Endodermal cell (in vitro differentiated cells): ENCODE measurements at regions not wholly inside any gene's neighbourhood (a gene's known extent, or its start where the extent isn't known, plus 50 kb on each side); places are given as distances from the start of the nearest gene placed in this dataset.

Source experiments
- DNase-seq: peaks from one replicate; pipeline ENCODE4 v3.0.0-alpha.2; 2017
- H3K27ac ChIP-seq: 2 replicates; pipeline ENCODE4 v1.5.1; 2013; ENCODE audit warnings: mild to moderate bottlenecking, low read depth, low read length, moderate library complexity
- H3K27me3 ChIP-seq: 2 replicates; pipeline ENCODE4 v1.6.1; 2013; ENCODE audit warnings: mild to moderate bottlenecking, low read length, moderate library complexity; ENCODE audit not compliant: insufficient read depth, control insufficient read depth, poor library complexity, severe bottlenecking
- H3K36me3 ChIP-seq: 2 replicates; pipeline ENCODE4 v1.7.0; 2013; ENCODE audit warnings: mild to moderate bottlenecking, low read length, moderate library complexity; ENCODE audit not compliant: control insufficient read depth, insufficient read depth
- H3K4me1 ChIP-seq: one replicate; pipeline ENCODE4 v1.7.0; 2013; ENCODE audit warnings: low read length; ENCODE audit not compliant: control insufficient read depth, insufficient read depth
- H3K4me3 ChIP-seq: 2 replicates; pipeline ENCODE4 v1.5.1; 2013; ENCODE audit warnings: mild to moderate bottlenecking, low read length, moderate library complexity
- H3K9ac ChIP-seq: 2 replicates; pipeline ENCODE4 v1.6.1; 2013; ENCODE audit warnings: mild to moderate bottlenecking, low read length, moderate library complexity; ENCODE audit not compliant: poor library complexity, severe bottlenecking; ENCODE audit errors: extremely low read depth
- H3K9me3 ChIP-seq: 2 replicates; pipeline ENCODE4 v1.6.1; 2013; ENCODE audit warnings: mild to moderate bottlenecking, low read length, moderate library complexity; ENCODE audit not compliant: control insufficient read depth
- H3K27ac Mint-ChIP-seq: 2 replicates; pipeline ENCODE4 v1.8.0; 2020; ENCODE audit warnings: mixed read lengths
- H3K27me3 Mint-ChIP-seq: 2 replicates; pipeline ENCODE4 v1.8.0; 2021; ENCODE audit warnings: mild to moderate bottlenecking, mixed read lengths; ENCODE audit not compliant: insufficient read depth
- H3K36me3 Mint-ChIP-seq: 2 replicates; pipeline ENCODE4 v1.8.0; 2020; ENCODE audit warnings: low read depth, mixed read lengths
- H3K4me1 Mint-ChIP-seq: 2 replicates; pipeline ENCODE4 v1.8.0; 2020; ENCODE audit warnings: mixed read lengths
- H3K4me3 Mint-ChIP-seq: 2 replicates; pipeline ENCODE4 v1.8.0; 2020; ENCODE audit warnings: mild to moderate bottlenecking, moderate library complexity, mixed read lengths
- H3K9me3 Mint-ChIP-seq: 2 replicates; pipeline ENCODE4 v1.8.0; 2020; ENCODE audit warnings: mild to moderate bottlenecking, mixed read lengths
- WGBS, 2 experiments: methylation state at CpG; one replicate each; pipeline versions ENCODE4 v1.1.5 to v1.1.7; 2013; ENCODE audit warnings: missing lambda C conversion rate in 2 of 2, mixed read lengths in 1 of 2; ENCODE audit not compliant: insufficient coverage in 1 of 2, insufficient read length in 1 of 2; 5-methylcytosine and 5-hydroxymethylcytosine counted together
- TF ChIP-seq, protein P1 (sequence below): fragments of 200-600 bp; sonication (generic); conservative IDR thresholded peaks from 2 replicates; pipeline ENCODE4 v1.5.0; 2021; ENCODE audit warnings: antibody characterized with exemption, mild to moderate bottlenecking

DNA sequence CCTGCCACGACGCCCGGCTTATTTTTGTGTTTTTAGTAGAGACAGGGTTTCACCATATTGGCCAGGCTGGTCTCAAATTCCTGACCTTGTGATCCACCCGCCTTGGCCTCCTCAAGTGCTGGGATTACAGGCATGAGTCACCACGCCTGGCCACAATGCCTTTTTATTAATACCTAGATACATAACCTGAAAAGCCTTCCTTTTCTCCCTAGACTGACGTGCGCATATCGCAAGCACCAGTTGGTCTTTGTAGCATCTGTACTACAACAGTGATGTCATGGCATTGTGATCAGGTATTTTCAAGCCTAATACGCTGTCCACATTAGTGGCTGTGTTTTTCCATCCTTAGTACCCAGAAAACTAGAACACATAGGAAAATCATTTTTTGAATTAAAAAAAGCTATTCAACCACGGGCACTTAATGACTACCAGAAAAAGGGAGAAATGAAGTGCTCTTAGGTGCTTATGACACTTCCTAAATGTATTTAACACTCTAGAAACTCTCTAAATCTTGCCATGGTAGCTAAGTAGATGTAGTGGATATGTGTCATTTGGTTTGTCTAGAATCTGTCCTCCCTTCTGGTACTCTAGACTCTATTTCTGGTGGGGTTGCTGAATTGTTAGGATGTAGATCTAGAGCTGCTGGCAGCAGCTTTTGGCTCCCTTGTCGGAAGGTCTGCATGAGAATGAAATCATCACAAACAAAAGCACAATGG is 707.8 kb downstream of the STIM2 start:
- WGBS, 2 experiments, result 86% methylated on average over 6 to 11 of the region's 11 CpGs
- Histone ChIP-seq H3K27me3 (no peaks in the 10 kb centered on the region), H3K36me3 (no peaks in the 10 kb centered on the region), H3K4me3 (no peak overlapping the region), H3K9me3 (no peaks in the 10 kb centered on the region), H3K4me1 (no peaks in the 10 kb centered on the region), H3K27ac (no peak overlapping the region), H3K9ac (no peak overlapping the region)
- no peaks in the 10 kb centered on the region for H3K9me3 Mint-ChIP-seq
- no peak overlapping the region for H3K4me3 Mint-ChIP-seq
- TF ChIP-seq, protein P1, sequence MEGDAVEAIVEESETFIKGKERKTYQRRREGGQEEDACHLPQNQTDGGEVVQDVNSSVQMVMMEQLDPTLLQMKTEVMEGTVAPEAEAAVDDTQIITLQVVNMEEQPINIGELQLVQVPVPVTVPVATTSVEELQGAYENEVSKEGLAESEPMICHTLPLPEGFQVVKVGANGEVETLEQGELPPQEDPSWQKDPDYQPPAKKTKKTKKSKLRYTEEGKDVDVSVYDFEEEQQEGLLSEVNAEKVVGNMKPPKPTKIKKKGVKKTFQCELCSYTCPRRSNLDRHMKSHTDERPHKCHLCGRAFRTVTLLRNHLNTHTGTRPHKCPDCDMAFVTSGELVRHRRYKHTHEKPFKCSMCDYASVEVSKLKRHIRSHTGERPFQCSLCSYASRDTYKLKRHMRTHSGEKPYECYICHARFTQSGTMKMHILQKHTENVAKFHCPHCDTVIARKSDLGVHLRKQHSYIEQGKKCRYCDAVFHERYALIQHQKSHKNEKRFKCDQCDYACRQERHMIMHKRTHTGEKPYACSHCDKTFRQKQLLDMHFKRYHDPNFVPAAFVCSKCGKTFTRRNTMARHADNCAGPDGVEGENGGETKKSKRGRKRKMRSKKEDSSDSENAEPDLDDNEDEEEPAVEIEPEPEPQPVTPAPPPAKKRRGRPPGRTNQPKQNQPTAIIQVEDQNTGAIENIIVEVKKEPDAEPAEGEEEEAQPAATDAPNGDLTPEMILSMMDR, result no peak
- H3K4me1 Mint-ChIP-seq, result no peaks in the 10 kb centered on the region
- no peak for DNase-seq
- H3K27me3 Mint-ChIP-seq, result no peaks in the 10 kb centered on the region
- no peaks in the 10 kb centered on the region for H3K36me3 Mint-ChIP-seq
- no peak overlapping the region for H3K27ac Mint-ChIP-seq

DNA sequence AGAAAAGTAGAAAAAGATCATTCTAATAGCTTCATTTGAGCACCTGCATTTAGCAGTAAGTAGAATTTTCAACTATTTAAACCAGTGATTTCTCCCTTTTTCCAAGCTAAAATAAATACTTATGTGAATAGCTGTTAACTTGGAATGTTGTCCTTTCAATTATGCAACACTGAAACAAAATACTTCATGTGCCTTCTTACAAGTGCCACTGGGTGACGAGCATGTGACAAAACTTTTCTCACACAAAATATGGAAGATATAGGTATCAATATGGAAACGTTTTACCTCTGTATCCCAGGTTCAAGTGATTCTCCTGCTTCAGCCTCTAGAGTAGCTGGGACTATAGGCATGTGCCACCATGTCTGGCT is 708.3 kb downstream of the STIM2 start:
- Histone ChIP-seq H3K9me3 (no peaks in the 10 kb centered on the region), H3K27me3 (no peaks in the 10 kb centered on the region), H3K36me3 (no peaks in the 10 kb centered on the region), H3K4me1 (no peaks in the 10 kb centered on the region), H3K9ac (no peak overlapping the region), H3K27ac (no peak overlapping the region), H3K4me3 (no peak overlapping the region)
- H3K27me3 Mint-ChIP-seq, result no peaks in the 10 kb centered on the region
- no peaks in the 10 kb centered on the region for H3K9me3 Mint-ChIP-seq
- H3K4me1 Mint-ChIP-seq, result no peaks in the 10 kb centered on the region
- TF ChIP-seq, protein P1, result no peak
- WGBS, 2 experiments, result 88 to 96% methylated on average over 1 to 2 of the region's 2 CpGs
- no peak overlapping the region for H3K27ac Mint-ChIP-seq
- DNase-seq, result no peak
- no peaks in the 10 kb centered on the region for H3K36me3 Mint-ChIP-seq
- no peak overlapping the region for H3K4me3 Mint-ChIP-seq

- Mint-ChIP-seq H3K9me3 (peaks cover 4% of the 10 kb centered on the region), H3K27ac (no peak overlapping the region), H3K36me3 (no peaks in the 10 kb centered on the region), H3K4me3 (no peak overlapping the region), H3K27me3 (no peaks in the 10 kb centered on the region), H3K4me1 (no peaks in the 10 kb centered on the region)
- TF ChIP-seq, protein P1, result no peak
- no peak for DNase-seq
- Histone ChIP-seq H3K27me3 (no peaks in the 10 kb centered on the region), H3K9me3 (peaks cover 3% of the 10 kb centered on the region), H3K27ac (no peak overlapping the region), H3K9ac (no peak overlapping the region), H3K36me3 (no peaks in the 10 kb centered on the region), H3K4me3 (no peak overlapping the region), H3K4me1 (no peaks in the 10 kb centered on the region)
- WGBS, 2 experiments, result 73 to 89% methylated on average over 4 to 5 of the region's 5 CpGs
Observed at GRCh38 chr4:27574743-27575142, 714.1 kb downstream of the STIM2 start.
